ENCODE measurements at regions not wholly inside any gene's neighbourhood (a gene's known extent, or its start where the extent isn't known, plus 50 kb on each side); places are given as distances from the start of the nearest gene placed in this dataset.

DNA sequence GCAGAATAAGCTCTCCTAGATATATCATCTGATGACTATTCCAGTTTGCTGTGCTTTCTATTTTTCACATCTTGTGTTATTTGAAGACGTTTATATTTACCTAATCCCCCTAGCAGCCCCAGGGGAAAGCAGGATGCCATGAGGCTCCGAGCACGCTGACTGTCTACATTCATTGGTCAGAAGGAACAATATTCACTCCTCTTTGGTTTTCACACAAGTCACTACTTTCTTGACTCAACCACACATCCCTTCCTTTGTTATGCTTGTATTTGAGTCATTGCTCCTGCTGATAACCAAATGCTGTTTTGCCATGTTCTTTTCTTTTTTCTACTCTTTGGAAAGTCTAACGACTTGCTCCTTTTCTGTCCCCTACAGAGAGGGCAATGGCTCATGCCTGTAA lies 86.5 kb upstream of the SLC38A2 start:
- Histone ChIP-seq H2AFZ (ENCODE audit: low read depth, low read length, poor library complexity, severe bottlenecking) (no peak overlapping the region), H3K4me2 (ENCODE audit: low read length) (no peak overlapping the region), H3K9ac (ENCODE audit: low read length) (no peak overlapping the region), H3K27ac (ENCODE audit: low read depth, low read length) (no peak overlapping the region), H3K79me2 (ENCODE audit: insufficient read depth, low read length) (0 out of 2 replicates have a peak, but pooled peaks cover under 1% of the 10 kb centered on the region), H3K27me3 (ENCODE audit: insufficient read depth, low read length) (no peaks in the 10 kb centered on the region), H3K9me2 (ENCODE audit: insufficient read depth) (no peaks in the 10 kb centered on the region), H3K36me3 (ENCODE audit: control insufficient read depth in 1 of 2, insufficient read depth in 2 of 2, low read length in 2 of 2) (no peaks in the 10 kb centered on the region), H3K4me1 (ENCODE audit: control insufficient read depth in 1 of 2, insufficient read depth in 2 of 2, low read length in 2 of 2) (peaks cover 57 to 77% of the 10 kb centered on the region in 2 experiments), H4K20me1 (ENCODE audit: insufficient read depth) (no peaks in the 10 kb centered on the region), H3K4me3 (replicated peaks in 1 of 2; ENCODE audit: low read depth in 1 of 2, low read length in 2 of 2) (no peak overlapping the region), H3K9me3 (ENCODE audit: control insufficient read depth in 1 of 2, insufficient read depth in 1 of 2, low read depth in 1 of 2, low read length in 2 of 2) (no peaks in the 10 kb centered on the region)
- ChIA-PET CTCF (no interaction called here), POLR2A (no interaction called here), RAD21 (ENCODE audit: low non-redundant PET in 1 of 2, low total read pairs in 2 of 2, uncharacterized antibody in 2 of 2, unreplicated experiment in 2 of 2) (no interaction called here)
- intact Hi-C loops (cut with micrococcal nuclease) = no loop called here
- DNase-seq (ENCODE audit: low read depth, low spot score) (no peak), ATAC-seq (no peak)
- TF ChIP-seq CBX3 (IDR thresholded peaks at IDR 0.05; ENCODE audit: low read depth) = no peak
- TF ChIP-seq SIN3A (IDR thresholded peaks at IDR 0.05; ENCODE audit: low read depth) = no peak
- TF ChIP-seq SRF (IDR thresholded peaks at IDR 0.05; ENCODE audit: low read depth) = no peak
- no peak for TF ChIP-seq JUND (IDR thresholded peaks at IDR 0.05)
- TF ChIP-seq CEBPB (IDR thresholded peaks at IDR 0.05; ENCODE audit: low read depth) = no peak
- TF ChIP-seq TCF7L2 (IDR thresholded peaks at IDR 0.05; ENCODE audit: borderline replicate concordance, extremely low read depth, insufficient read depth, insufficient read length) = no peak
- TF ChIP-seq ELF1 (IDR thresholded peaks at IDR 0.05; ENCODE audit: borderline replicate concordance, low read depth) = no peak
- no peak for TF ChIP-seq SP1 (IDR thresholded peaks at IDR 0.05; ENCODE audit: low read depth)
- no peak for TF ChIP-seq EGR1 (IDR thresholded peaks at IDR 0.05; ENCODE audit: low read depth)
- TF ChIP-seq YY1 (IDR thresholded peaks at IDR 0.05; ENCODE audit: extremely low read depth, insufficient replicate concordance, low read depth, low read length) = no peak
- no peak for TF ChIP-seq FOSL1 (IDR thresholded peaks at IDR 0.05; ENCODE audit: low read depth)
- TF ChIP-seq ZFX (IDR thresholded peaks at IDR 0.05) = no peak
- no TSS peak for BruUV-seq (replicated peaks)

GRCh38 chr12:46458500-46459102 lies 86.0 kb upstream of the SLC38A2 start:
- H3K9me2 ChIP-seq (ENCODE audit: insufficient read depth) = no peaks in the 10 kb centered on the region
- peaks cover 5% of the 10 kb centered on the region; the same call in 1 of the 2 replicates for H3K79me2 ChIP-seq (ENCODE audit: insufficient read depth, low read length)
- H3K4me1 ChIP-seq (ENCODE audit: control insufficient read depth in 1 of 2, insufficient read depth in 2 of 2, low read length in 2 of 2) = peaks cover 63 to 82% of the 10 kb centered on the region in 2 experiments
- TF ChIP-seq ZNF274 (IDR thresholded peaks at IDR 0.05; ENCODE audit: low read depth, low read length) (no peak), SRF (IDR thresholded peaks at IDR 0.05; ENCODE audit: low read depth) (no peak), TCF7L2 (IDR thresholded peaks at IDR 0.05; ENCODE audit: borderline replicate concordance, extremely low read depth, insufficient read depth, insufficient read length) (no peak), EZH2 (IDR thresholded peaks at IDR 0.05) (no peak), EGR1 (IDR thresholded peaks at IDR 0.05; ENCODE audit: low read depth) (no peak), FOSL1 (IDR thresholded peaks at IDR 0.05; ENCODE audit: low read depth) (no peak), POLR2A (IDR thresholded peaks at IDR 0.05; ENCODE audit: borderline replicate concordance, extremely low read depth, insufficient read depth, insufficient read length) (no peak), CEBPB (IDR thresholded peaks at IDR 0.05; ENCODE audit: low read depth) (no peak)
- TF ChIP-seq, protein P1, sequence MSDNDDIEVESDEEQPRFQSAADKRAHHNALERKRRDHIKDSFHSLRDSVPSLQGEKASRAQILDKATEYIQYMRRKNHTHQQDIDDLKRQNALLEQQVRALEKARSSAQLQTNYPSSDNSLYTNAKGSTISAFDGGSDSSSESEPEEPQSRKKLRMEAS (IDR thresholded peaks at IDR 0.05) = no peak
- TF ChIP-seq, protein P2, sequence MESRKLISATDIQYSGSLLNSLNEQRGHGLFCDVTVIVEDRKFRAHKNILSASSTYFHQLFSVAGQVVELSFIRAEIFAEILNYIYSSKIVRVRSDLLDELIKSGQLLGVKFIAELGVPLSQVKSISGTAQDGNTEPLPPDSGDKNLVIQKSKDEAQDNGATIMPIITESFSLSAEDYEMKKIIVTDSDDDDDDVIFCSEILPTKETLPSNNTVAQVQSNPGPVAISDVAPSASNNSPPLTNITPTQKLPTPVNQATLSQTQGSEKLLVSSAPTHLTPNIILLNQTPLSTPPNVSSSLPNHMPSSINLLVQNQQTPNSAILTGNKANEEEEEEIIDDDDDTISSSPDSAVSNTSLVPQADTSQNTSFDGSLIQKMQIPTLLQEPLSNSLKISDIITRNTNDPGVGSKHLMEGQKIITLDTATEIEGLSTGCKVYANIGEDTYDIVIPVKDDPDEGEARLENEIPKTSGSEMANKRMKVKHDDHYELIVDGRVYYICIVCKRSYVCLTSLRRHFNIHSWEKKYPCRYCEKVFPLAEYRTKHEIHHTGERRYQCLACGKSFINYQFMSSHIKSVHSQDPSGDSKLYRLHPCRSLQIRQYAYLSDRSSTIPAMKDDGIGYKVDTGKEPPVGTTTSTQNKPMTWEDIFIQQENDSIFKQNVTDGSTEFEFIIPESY (IDR thresholded peaks at IDR 0.05; ENCODE audit: extremely low read depth, insufficient replicate concordance, low read length) = no peak
- TF ChIP-seq, protein P3, sequence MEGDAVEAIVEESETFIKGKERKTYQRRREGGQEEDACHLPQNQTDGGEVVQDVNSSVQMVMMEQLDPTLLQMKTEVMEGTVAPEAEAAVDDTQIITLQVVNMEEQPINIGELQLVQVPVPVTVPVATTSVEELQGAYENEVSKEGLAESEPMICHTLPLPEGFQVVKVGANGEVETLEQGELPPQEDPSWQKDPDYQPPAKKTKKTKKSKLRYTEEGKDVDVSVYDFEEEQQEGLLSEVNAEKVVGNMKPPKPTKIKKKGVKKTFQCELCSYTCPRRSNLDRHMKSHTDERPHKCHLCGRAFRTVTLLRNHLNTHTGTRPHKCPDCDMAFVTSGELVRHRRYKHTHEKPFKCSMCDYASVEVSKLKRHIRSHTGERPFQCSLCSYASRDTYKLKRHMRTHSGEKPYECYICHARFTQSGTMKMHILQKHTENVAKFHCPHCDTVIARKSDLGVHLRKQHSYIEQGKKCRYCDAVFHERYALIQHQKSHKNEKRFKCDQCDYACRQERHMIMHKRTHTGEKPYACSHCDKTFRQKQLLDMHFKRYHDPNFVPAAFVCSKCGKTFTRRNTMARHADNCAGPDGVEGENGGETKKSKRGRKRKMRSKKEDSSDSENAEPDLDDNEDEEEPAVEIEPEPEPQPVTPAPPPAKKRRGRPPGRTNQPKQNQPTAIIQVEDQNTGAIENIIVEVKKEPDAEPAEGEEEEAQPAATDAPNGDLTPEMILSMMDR (IDR thresholded peaks at IDR 0.05 in 2 of 3, conservative IDR thresholded peaks at IDR 0.05 in 1 of 3; ENCODE audit: borderline replicate concordance in 1 of 3, insufficient read depth in 1 of 3, low read depth in 2 of 3, low read length in 2 of 3) = no peak
- no peaks in the 10 kb centered on the region for H3K9me3 ChIP-seq (ENCODE audit: control insufficient read depth in 1 of 2, insufficient read depth in 1 of 2, low read depth in 1 of 2, low read length in 2 of 2)
- RAD21 ChIA-PET (ENCODE audit: low non-redundant PET in 1 of 2, low total read pairs in 2 of 2, uncharacterized antibody in 2 of 2, unreplicated experiment in 2 of 2) = no interaction called here
- H3K9ac ChIP-seq (ENCODE audit: low read length) = no peak overlapping the region
- intact Hi-C loops (cut with micrococcal nuclease) = no loop called here
- POLR2A ChIA-PET = no interaction called here
- H3K27me3 ChIP-seq (ENCODE audit: insufficient read depth, low read length) = no peaks in the 10 kb centered on the region
- H3K36me3 ChIP-seq (ENCODE audit: control insufficient read depth in 1 of 2, insufficient read depth in 2 of 2, low read length in 2 of 2) = no peaks in the 10 kb centered on the region
- no TSS peak for BruUV-seq (replicated peaks)
- H3K4me3 ChIP-seq (replicated peaks in 1 of 2; ENCODE audit: low read depth in 1 of 2, low read length in 2 of 2) = no peak overlapping the region
- DNase-seq (ENCODE audit: low read depth, low spot score) (no peak), ATAC-seq (no peak)
- H4K20me1 ChIP-seq (ENCODE audit: insufficient read depth) = no peaks in the 10 kb centered on the region
- no peak overlapping the region for H3K27ac ChIP-seq (ENCODE audit: low read depth, low read length)
- H3K4me2 ChIP-seq (ENCODE audit: low read length) = no peak overlapping the region
- CTCF ChIA-PET = no interaction called here
- H2AFZ ChIP-seq (ENCODE audit: low read depth, low read length, poor library complexity, severe bottlenecking) = no peak overlapping the region

All from HCT116 (cell line).